GM10248 (cell line): ENCODE measurements at regions not wholly inside any gene's neighbourhood (a gene's known extent, or its start where the extent isn't known, plus 50 kb on each side); places are given as distances from the start of the nearest gene placed in this dataset.

Source experiments
- CTCF ChIA-PET: fragments of 300-600 bp; sonication (Branson Sonifier 250); formaldehyde crosslinking; extraction: SDS; loops from one replicate; lab custom pipeline; 2021; ENCODE audit warnings: antibody characterized with exemption; lab: Yijun Ruan, JAX
- POLR2A ChIA-PET: fragments of 350-650 bp; sonication (Branson Sonifier 250); formaldehyde crosslinking; extraction: SDS; loops from one replicate; lab custom pipeline; 2020; ENCODE audit warnings: antibody characterized with exemption; lab: Yijun Ruan, JAX
- DNase-seq: peaks from one replicate; pipeline ENCODE4 v3.0.0; 2012; ENCODE audit errors: extremely low spot score
- TF ChIP-seq, protein P1 (sequence below): IDR thresholded peaks from 2 replicates; pipeline ENCODE4 v1.5.1; 2012; ENCODE audit warnings: mild to moderate bottlenecking, low read depth; ENCODE audit errors: extremely low read depth, missing control alignments, control extremely low read depth

DNA sequence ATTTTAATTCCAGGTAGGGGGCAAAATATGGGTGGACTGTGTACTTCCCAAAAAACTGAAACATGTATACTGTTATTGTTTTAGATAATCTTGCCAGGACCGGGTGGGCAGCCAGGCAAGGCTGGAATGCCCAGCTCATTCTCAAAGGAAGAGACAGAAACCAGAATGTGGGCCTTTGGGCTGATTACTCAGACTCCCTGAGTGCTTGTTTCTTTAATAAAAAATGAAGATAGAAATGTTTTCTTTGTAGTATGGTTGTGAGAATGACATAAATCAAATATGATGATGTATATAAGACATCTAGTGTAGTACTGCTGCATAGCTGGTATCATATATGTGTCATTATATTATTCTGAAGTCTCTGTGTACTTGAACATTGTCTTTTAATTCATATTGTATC lies 231.6 kb upstream of the NT5C1B start:
- TF ChIP-seq, protein P1, sequence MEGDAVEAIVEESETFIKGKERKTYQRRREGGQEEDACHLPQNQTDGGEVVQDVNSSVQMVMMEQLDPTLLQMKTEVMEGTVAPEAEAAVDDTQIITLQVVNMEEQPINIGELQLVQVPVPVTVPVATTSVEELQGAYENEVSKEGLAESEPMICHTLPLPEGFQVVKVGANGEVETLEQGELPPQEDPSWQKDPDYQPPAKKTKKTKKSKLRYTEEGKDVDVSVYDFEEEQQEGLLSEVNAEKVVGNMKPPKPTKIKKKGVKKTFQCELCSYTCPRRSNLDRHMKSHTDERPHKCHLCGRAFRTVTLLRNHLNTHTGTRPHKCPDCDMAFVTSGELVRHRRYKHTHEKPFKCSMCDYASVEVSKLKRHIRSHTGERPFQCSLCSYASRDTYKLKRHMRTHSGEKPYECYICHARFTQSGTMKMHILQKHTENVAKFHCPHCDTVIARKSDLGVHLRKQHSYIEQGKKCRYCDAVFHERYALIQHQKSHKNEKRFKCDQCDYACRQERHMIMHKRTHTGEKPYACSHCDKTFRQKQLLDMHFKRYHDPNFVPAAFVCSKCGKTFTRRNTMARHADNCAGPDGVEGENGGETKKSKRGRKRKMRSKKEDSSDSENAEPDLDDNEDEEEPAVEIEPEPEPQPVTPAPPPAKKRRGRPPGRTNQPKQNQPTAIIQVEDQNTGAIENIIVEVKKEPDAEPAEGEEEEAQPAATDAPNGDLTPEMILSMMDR: no peak
- DNase-seq: no peak
- CTCF ChIA-PET: no interaction called here
- POLR2A ChIA-PET: no interaction called here

DNA sequence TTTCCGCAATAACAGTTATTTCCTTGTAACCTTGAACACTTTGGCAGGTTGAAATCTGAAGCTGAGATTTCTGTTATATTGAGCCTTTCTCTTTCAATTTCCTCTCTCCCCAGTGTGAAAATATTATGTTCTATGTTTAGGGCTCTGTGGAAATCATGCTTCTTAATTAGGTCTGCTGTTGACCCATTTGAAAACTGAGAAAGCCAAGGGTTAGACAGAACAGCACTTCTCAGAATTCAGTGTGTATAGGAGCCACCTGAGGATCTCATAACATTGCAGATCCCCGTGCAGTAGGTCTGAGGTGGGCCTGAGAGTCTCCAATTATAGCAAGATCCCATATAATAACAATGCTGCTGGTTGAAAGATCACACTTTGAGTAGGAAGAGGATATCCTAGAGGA lies 230.2 kb upstream of the NT5C1B start:
- TF ChIP-seq, protein P1: no peak
- DNase-seq: no peak
- CTCF ChIA-PET: interaction anchor here (0.9 kb wide), 1 partner anchor 10 kb away, joined by 3 read pairs; no protein-coding TSS in a partner anchor
- POLR2A ChIA-PET: no interaction called here

DNA sequence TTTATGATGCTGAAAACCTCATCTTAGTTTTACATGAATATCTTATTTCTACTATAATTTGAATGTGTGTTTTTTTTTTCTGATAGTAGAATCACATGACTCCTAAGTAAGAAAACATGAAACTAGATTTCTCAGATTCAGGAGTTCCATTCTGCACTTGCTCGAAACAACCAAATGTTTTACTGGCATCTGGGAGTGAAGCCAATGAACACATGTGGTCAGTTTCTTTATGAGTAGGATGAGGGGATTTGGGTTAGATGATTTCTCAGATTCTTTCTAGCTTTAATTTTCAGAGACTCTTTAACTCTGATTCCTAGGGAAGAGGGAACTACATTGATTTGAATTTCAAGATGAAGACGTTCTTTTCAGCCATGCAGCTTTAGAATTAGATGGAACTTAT lies 225.0 kb upstream of the NT5C1B start:
- TF ChIP-seq, protein P1: no peak
- DNase-seq: no peak
- CTCF ChIA-PET: interaction anchor here (1.4 kb wide), 1 partner anchor 13 kb away, joined by 5 read pairs; no protein-coding TSS in a partner anchor
- POLR2A ChIA-PET: no interaction called here

DNA sequence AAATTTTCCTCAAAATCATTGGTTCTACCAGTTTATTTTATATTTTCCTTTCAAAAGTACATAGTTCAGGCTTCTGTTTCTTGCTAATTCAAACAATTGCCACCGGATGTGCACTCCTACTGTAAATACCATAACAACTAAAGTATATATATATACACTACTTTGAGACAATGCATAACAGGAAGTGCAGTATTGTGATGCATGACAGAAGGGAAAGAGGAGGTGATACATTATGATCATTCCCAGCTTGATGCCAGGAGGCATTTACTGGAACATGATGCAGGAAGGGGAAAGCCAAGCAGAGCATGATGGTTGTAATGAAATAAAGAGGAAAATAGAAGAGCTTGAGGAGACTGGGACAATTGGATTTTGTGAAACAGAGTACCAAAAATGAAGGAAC lies 215.2 kb upstream of the NT5C1B start:
- CTCF ChIA-PET: interaction anchor here (0.8 kb wide), 1 partner anchor 20 kb away, joined by 4 read pairs; no protein-coding TSS in a partner anchor
- DNase-seq: no peak
- POLR2A ChIA-PET: no interaction called here
- TF ChIP-seq, protein P1: no peak

DNA sequence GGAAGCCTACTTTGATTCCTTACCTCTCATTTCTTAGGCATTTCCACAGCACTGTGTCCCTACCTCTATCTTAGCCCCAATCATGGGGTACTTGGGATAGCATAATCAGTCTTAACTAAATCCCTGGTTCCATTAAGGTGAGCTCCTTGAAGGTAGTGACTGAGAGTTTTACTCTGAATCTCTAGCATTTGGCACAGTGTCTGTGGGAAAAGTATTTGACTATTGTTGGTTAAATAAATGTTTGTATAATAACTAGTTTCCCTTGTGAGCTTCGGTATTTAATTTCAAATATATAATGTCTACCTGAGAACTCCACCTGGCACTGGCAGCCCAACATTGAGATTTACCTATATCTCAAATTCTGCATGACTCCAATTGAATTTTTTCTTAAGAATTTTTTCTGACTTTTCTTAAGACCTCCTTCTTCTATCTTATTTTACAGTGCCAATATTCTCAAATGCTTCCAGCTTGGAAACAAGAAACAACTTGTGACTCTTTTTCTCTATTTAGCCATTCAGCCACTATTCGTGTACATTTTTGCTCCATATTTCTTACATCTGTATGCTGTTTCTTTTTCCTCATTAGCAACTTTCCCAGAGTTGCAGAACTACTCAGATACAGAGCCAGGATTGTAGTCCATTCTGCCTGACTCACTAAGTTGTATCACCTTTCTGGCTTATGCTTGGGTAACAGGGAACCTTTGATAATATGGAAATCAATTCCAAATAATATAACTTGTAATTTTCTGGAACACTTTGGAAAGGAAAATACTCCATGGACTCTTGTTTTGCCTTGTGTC lies 214.0 kb upstream of the NT5C1B start:
- TF ChIP-seq, protein P1: no peak
- DNase-seq: no peak
- CTCF ChIA-PET: no interaction called here
- POLR2A ChIA-PET: no interaction called here

DNA sequence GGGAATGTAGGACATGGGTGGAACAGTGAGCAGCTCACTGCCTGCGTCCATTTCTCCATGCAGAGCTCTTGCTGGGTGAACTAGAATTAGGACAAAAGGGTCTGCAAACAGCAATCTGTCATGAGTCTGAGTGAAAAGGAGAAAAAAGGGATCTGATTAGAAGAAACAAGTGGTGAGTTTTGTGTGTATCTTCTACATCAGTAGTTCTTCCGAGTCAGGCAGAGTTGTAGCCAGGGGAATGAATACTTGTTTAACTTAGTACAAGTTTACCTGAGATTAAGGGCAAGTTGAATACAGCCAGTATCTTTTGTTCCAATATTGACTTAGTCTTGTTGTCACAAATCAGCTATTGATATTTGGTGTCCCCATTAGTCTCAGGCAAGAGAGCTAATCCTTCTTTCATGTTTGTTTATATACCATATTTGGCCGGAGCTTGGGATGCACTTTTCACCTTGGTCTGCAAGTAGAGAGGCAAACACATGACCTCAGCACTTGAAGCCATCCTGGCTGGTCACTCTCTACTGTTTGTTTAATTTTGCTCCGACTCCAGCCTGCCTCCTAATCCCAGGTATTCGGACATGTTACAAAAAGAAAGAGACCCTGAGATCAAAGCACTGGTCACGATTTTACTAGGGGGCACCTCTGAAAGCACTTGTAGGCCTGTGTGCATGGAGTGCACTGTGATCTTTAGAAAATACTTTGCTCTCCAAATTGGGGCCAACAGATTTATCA lies 211.0 kb upstream of the NT5C1B start:
- TF ChIP-seq, protein P1: no peak
- DNase-seq: no peak
- CTCF ChIA-PET: no interaction called here
- POLR2A ChIA-PET: no interaction called here
